Frontal cortex (tissue), 3 donors: ENCODE measurements at regions not wholly inside any gene's neighbourhood (a gene's known extent, or its start where the extent isn't known, plus 50 kb on each side); places are given as distances from the start of the nearest gene placed in this dataset.

Experiments
- DNase-seq, 2 donors: peaks; one replicate each; pipeline ENCODE4 v3.0.0; 2012; ENCODE audit warnings: low spot score in 2 of 2
- FAIRE-seq: peaks from 2 replicates; lab custom pipeline; 2012; peaks lifted over from hg19 to GRCh38; lab: Jason Lieb, UNC
- donor health status: control.
- donor health status: control.
- donor health status: control.

- DNase-seq, result no peak
- no peak for FAIRE-seq
Observed at GRCh38 chr6:87913974-87914373, 133.7 kb upstream of the SPACA1 start.

GRCh38 chr6:87912102-87912501 is 135.5 kb upstream of the SPACA1 start:
- FAIRE-seq (no peak), DNase-seq (no peak)

DNA sequence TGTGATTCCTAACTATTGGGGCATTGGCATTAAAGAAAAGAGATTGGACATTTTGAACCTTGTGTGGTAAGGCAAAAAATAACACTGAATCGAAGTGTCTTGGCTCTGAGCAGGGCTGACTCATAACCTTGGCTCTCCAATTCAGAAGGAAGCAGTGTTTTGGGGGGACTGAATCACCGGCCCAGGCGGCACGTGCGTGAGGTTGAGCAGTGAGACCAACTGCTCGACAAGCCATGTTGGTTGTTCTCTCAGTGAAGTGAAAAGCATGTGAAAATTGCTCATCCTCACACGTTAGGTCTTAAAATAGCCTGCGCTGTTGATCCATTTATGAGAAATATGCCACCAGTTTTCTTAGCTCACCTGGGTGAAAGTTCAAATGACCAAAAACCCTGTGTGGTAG is 137.8 kb upstream of the SPACA1 start:
- no peak for FAIRE-seq

DNA sequence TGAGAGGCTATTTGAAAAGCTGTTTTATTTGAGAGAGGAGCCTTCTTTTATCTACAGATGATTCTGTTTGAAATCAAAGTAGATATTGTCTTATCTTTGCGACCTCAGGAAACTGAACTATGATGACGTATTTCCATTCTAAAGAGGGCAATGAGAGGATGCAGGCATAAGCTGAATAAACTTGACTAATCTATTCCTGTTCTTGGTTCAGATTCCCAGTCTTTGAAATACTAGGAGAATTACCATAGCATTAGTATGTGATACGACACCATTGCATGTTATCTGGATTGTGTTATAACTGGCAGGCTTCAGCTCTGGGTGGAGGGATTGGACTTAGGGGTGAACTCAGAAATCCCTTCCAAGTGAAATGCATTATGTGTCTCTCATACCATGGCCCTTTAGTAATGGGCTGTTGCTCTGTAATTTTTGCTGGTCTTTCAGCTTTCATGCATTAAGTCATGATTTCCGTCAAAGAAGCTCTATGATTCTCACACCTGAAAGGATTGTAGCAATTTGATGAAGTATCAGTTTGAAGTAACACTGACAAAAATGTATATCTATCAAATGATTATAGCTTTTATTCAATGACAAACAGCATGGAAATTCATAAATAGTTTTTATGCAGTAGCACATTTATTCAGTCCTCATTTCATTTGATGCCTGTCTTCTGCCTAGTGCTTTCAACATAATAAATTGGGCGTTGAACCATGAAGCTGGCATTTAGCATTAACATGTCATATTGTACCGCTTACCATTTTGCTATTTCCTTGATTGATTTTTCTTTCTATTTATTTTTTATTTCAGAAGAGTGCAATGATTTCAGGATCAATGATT is 138.4 kb upstream of the SPACA1 start:
- FAIRE-seq (no peak), DNase-seq (no peak)

More for the DNA sequence above, 137.8 kb upstream of the SPACA1 start:
- DNase-seq, result no peak

DNA sequence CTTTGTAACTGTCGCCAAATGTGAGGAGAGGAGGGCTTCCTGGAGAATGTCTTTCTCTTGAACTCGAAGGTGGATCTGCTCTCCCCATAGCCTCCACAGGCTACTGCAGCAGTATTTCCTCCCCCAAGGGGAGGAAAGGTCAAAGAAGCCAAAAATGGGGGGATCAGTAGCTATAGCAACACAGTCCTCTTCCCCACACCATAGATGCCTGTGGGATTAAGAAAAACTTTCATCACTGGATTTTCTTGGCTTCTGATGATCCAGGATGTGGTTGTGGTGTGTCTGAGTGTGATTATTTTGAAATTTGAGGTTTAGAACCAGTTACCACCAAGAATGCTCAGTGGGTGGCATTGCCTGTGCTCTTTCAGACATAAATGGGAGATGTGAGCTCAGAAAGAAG is 140.1 kb upstream of the SPACA1 start:
- FAIRE-seq (no peak), DNase-seq (no peak)

GRCh38 chr6:87905101-87905641 is 142.5 kb upstream of the SPACA1 start:
- no peak for FAIRE-seq
- DNase-seq, result no peak

GRCh38 chr6:87904011-87904410 is 143.6 kb upstream of the SPACA1 start:
- DNase-seq, result no peak
- FAIRE-seq, result no peak

GRCh38 chr6:87903323-87903722 is 144.3 kb upstream of the SPACA1 start:
- DNase-seq (no peak), FAIRE-seq (no peak)

DNA sequence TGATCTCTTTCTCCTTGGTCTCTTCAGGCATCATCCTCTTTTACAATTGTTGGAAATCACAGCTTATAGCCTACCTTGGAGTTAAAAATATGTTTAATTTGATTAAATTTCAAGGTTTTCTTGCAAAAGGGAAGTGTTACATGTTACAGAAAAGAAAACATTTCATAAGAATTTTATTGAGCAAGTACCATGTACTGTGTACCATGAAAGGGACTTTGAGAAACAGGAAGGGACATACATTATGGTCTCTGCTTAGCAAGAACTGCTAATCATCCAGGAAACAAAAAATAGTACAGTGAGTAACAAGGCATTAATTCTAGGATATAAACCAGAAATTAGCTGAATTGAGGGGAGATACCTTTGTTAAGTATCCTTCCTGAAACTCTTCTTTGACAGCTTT is 145.3 kb upstream of the SPACA1 start:
- DNase-seq (no peak), FAIRE-seq (no peak)

- DNase-seq (no peak), FAIRE-seq (no peak)
Observed at GRCh38 chr6:87901613-87902012, 146.0 kb upstream of the SPACA1 start.

GRCh38 chr6:87900160-87900698 is 147.4 kb upstream of the SPACA1 start:
- no peak for DNase-seq
- no peak for FAIRE-seq

DNA sequence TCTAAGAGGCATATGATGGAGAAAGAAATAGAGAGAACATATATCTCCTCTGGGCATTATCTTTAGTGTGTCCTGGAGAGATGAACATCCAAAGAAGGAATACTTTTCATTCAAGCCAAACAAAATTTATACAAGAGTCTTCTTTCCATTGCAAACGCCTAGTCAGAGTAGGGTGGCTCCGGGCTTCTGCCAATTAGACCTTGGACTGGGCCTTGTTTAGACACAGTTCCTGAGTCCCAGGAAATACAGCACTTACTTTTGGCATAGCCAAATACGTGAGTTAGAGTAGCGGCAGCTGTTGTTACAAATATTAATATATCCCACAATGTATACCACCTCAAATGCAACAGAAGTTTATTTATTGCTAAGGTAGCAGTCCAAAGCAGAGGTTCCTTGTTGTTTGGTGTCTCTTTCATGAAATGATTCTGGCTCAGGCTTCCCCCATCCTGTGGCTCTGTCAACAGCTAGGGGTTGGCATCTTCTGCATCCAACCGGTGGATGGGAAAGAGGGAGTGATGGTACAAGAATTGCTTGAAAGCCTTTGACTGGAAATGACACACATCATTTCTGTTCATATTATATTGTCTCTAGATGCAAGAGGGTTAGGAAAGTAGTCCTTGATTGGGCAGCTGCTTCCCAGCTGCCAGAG is 148.0 kb upstream of the SPACA1 start:
- DNase-seq, result no peak
- no peak for FAIRE-seq

- FAIRE-seq (no peak), DNase-seq (no peak)
Observed at GRCh38 chr6:87897663-87898062, 150.0 kb upstream of the SPACA1 start.

DNA sequence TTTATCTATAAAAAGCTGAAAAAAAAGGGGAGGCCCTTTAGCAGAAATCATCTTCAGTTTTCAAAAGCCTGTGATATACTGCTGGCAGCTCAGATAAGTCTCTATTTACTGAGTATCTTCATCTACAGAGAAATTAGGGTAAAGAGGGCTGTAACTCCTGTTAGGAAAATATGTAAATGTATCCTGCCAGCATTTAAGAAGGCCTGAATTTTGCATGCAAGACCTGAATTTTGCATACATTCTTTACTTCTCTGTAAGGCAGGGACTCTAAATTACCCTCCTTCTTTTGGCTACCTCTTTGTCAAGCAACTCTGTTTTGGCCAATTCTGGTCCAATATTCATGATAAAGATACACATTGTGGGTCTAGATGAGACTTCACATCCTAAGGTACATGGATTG is 150.6 kb upstream of the SPACA1 start:
- no peak for FAIRE-seq
- no peak for DNase-seq

DNA sequence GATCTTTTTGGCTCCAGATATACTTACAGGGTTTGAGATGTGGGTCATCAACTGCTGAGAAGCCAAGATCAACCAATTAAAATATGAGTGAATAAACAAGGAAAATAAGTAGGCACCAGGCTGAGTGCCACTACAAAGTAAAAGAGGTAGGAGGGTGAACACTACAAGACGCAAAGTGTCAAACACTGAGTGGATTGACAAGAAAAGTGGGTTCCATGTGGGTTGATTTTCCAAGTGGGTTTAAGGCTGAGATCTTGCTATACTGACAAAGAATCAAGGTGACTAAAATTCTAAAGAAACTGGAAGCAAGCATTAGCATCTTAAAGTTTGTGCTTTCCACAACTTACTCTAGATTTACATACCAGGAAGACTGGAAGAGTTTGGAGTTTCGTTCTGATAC is 160.4 kb upstream of the SPACA1 start:
- DNase-seq, result no peak
- no peak for FAIRE-seq

GRCh38 chr6:87884203-87884602 is 163.4 kb upstream of the SPACA1 start:
- FAIRE-seq, result no peak

DNA sequence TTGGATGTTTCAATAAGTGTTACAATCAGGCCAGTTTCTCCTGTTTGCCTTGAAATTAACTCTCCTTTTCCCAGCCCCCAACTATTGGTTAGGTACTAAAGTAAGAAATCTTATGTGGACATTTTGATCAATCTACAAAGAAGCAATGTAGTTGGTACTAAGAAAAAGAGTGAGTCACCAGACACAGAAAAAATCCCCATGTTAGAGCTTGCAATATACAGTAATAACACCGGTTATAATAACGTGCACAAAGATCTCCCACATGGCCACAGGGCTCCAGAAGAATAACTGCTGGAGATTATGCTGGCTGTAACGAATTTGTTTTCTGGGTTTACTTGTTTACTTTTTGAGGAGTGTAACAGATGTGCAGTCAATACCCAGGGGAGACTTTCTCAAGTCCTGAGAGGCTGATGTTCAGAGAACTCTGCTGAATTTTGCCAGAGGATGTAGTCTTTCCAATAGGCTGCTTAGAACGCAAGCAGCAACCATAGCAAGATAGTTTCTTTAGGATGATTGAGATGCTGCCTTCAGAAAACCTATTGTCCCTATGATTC is 166.2 kb upstream of the SPACA1 start:
- DNase-seq (no peak), FAIRE-seq (no peak)

More at GRCh38 chr6:87884203-87884602, 163.4 kb upstream of the SPACA1 start:
- no peak for DNase-seq

GRCh38 chr6:87879132-87879861 is 168.3 kb upstream of the SPACA1 start:
- no peak for FAIRE-seq
- DNase-seq, result no peak

GRCh38 chr6:87875781-87876180 is 171.9 kb upstream of the SPACA1 start:
- no peak for DNase-seq
- no peak for FAIRE-seq

GRCh38 chr6:87873556-87873955 is 171.5 kb upstream of the AKIRIN2 start:
- DNase-seq (no peak), FAIRE-seq (no peak)
